ENCODE measurements at regions not wholly inside any gene's neighbourhood (a gene's known extent, or its start where the extent isn't known, plus 50 kb on each side); places are given as distances from the start of the nearest gene placed in this dataset.

GRCh38 chr11:81857386-81857785 lies 876.3 kb downstream of the FAM181B start:
- TF ChIP-seq CTCF (IDR thresholded peaks at IDR 0.05; ENCODE audit: low read depth, low read length, poor library complexity, severe bottlenecking) (no peak), EZH2phosphoT487 (IDR thresholded peaks at IDR 0.05; ENCODE audit: borderline replicate concordance, low read length) (no peak)
